Hepatocyte (in vitro differentiated cells): ENCODE measurements at regions not wholly inside any gene's neighbourhood (a gene's known extent, or its start where the extent isn't known, plus 50 kb on each side); places are given as distances from the start of the nearest gene placed in this dataset.

ENCODE experiments used
- CTCF ChIP-seq: fragments of 200-600 bp; sonication (generic); IDR thresholded peaks from 2 replicates; pipeline ENCODE4 v1.5.1; 2016; ENCODE audit warnings: antibody characterized with exemption, mild to moderate bottlenecking; ENCODE audit not compliant: poor library complexity
- EZH2 ChIP-seq: fragments of 200-600 bp; sonication (generic); IDR thresholded peaks from 2 replicates; pipeline ENCODE4 v1.6.1; 2016; ENCODE audit warnings: antibody characterized with exemption, mild to moderate bottlenecking, borderline replicate concordance
- EZH2phosphoT487 ChIP-seq: fragments of 200-600 bp; sonication (generic); IDR thresholded peaks from one replicate; pipeline ENCODE4 v1.6.1; 2018; ENCODE audit warnings: antibody characterized with exemption, mild to moderate bottlenecking, low read depth, moderate library complexity; ENCODE audit not compliant: unreplicated experiment, severe bottlenecking

- no peak for TF ChIP-seq EZH2phosphoT487
- TF ChIP-seq CTCF: no peak
- no peak for TF ChIP-seq EZH2
These were observed 124.7 kb upstream of the TLL1 start for GRCh38 chr4:165748321-165748720.
